Stimulated activated CD4-positive, alpha-beta T cell treated with anti-CD3 and anti-CD28 coated beads, Interleukin-15, amount 100 ng/mL, for 1 hour (primary cell): ENCODE measurements at regions not wholly inside any gene's neighbourhood (a gene's known extent, or its start where the extent isn't known, plus 50 kb on each side); places are given as distances from the start of the nearest gene placed in this dataset.

Experiments used
- DNase-seq, 2 donors: peaks; one replicate each; pipeline ENCODE4 v3.0.0-alpha.2; 2020; ENCODE audit warnings: low read depth in 1 of 2, low spot score in 1 of 2

DNA sequence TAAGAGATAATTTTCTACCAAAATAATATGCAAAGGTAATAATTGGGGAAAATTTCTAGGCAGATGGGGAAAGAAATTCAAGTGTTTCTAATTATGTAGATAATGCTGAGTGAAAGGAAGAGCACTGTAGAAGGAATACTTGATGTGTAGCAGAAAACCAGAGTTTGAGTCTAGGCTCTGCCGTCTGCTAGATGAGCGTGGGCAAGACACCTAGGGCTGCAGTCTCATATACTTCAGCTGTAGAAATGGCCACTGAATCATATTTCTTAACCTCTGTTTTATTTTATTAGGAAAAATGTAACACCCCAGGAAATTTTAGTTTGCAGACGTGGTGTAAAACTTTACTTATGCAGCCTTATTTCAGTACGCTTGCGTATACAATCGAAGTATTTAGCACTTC lies 59.8 kb upstream of the SLC38A2 start:
- no peak for DNase-seq

GRCh38 chr12:46430340-46430948 lies 57.9 kb upstream of the SLC38A2 start:
- no peak for DNase-seq
